ENCODE measurements at regions not wholly inside any gene's neighbourhood (a gene's known extent, or its start where the extent isn't known, plus 50 kb on each side); places are given as distances from the start of the nearest gene placed in this dataset.
"Not testable (repeated sequence)": the region's sequence is repeated elsewhere in the genome, so short reads cannot be mapped to it uniquely, and the experiment has no call there.

- not testable (repeated sequence) for H3K9ac ChIP-seq (ENCODE audit: low read length in 5 of 5); H3K36me3 ChIP-seq (ENCODE audit: control insufficient read depth in 5 of 5, insufficient read depth in 5 of 5, low read length in 5 of 5); H3K27ac ChIP-seq (ENCODE audit: low read depth, low read length); H3K4me1 ChIP-seq (ENCODE audit: control insufficient read depth in 5 of 5, insufficient read depth in 5 of 5, low read length in 5 of 5); H3K4me3 ChIP-seq (ENCODE audit: low read depth in 1 of 5, low read length in 5 of 5); H3K27me3 ChIP-seq (ENCODE audit: control insufficient read depth in 5 of 5, insufficient read depth in 4 of 5, low read length in 5 of 5)
- H3K9me3 ChIP-seq (ENCODE audit: control insufficient read depth in 5 of 5, low read length in 5 of 5), result peaks cover 12 to 60% (median 34%) of the 10 kb centered on the region in 5 donors
These were observed 1150.0 kb downstream of the TP53TG3F start for GRCh38 chr16:34609435-34609834.

All from subcutaneous abdominal adipose tissue (tissue), 5 donors.